ENCODE measurements at regions not wholly inside any gene's neighbourhood (a gene's known extent, or its start where the extent isn't known, plus 50 kb on each side); places are given as distances from the start of the nearest gene placed in this dataset.

- TF ChIP-seq CTCF (IDR thresholded peaks at IDR 0.05) = no peak
- no peak for TF ChIP-seq PRDM15 (CRISPR knock-in tag; IDR thresholded peaks at IDR 0.05)
- TF ChIP-seq HMGXB4 (CRISPR knock-in tag; IDR thresholded peaks at IDR 0.05) = no peak
- TF ChIP-seq ZBTB43 (CRISPR knock-in tag; IDR thresholded peaks at IDR 0.05) = no peak
- no peak for TF ChIP-seq E2F4 (CRISPR knock-in tag; IDR thresholded peaks at IDR 0.05; ENCODE audit: borderline replicate concordance, low read depth)
- no peak for TF ChIP-seq PRRX2 (CRISPR knock-in tag; IDR thresholded peaks at IDR 0.05)
- no peak for TF ChIP-seq TEAD1 (CRISPR knock-in tag; IDR thresholded peaks at IDR 0.05)
Observed at GRCh38 chr11:134992981-134993380, 580.9 kb upstream of the B3GAT1 start.

All from WTC11 (cell line).